HepG2 (cell line): ENCODE measurements at regions not wholly inside any gene's neighbourhood (a gene's known extent, or its start where the extent isn't known, plus 50 kb on each side); places are given as distances from the start of the nearest gene placed in this dataset.

Source experiments
- ATAC-seq: fragments of 200-7000 bp; cut with Tn5 transposase; 3 replicates; pipeline ENCODE4 v1.9.1; 2020; ENCODE audit warnings: mild to moderate bottlenecking, moderate library complexity
- BruUV-seq: library from RNA; stranded (reverse); fragments of 400-500 nt; replicated peaks from 2 replicates; lab custom pipeline; 2021; lab: Mats Ljungman, UMichigan
- CTCF ChIA-PET: fragments of 300-600 bp; formaldehyde crosslinking; extraction: SDS; loops from one replicate; lab custom pipeline; 2021; ENCODE audit warnings: low total read pairs, inconsistent platforms, low intra/inter-chr PET ratio; lab: Yijun Ruan, JAX
- POLR2A ChIA-PET: fragments of 350-600 bp; sonication (Branson Sonifier 250); formaldehyde crosslinking; loops from one replicate; lab custom pipeline; 2020; ENCODE audit warnings: antibody characterized with exemption, inconsistent platforms; lab: Yijun Ruan, JAX
- DNase-seq: peaks from one replicate; pipeline ENCODE4 v3.0.0-alpha.2; 2015; ENCODE audit warnings: low spot score
- FAIRE-seq: peaks from 3 replicates; lab custom pipeline; 2011; peaks lifted over from hg19 to GRCh38; lab: Jason Lieb, UNC
- H2AFZ ChIP-seq: one replicate; pipeline ENCODE4 v1.6.1; 2011; ENCODE audit warnings: low read length, inconsistent platforms
- H3K27ac ChIP-seq: fragments of 300-600 bp; 3 replicates; pipeline ENCODE4 v1.8.0; 2011; ENCODE audit warnings: mixed run types, mild to moderate bottlenecking, mixed read lengths, low read length, inconsistent platforms; ENCODE audit not compliant: insufficient read depth; ENCODE audit errors: extremely low read length
- H3K27me3 ChIP-seq, 2 experiments: fragments of 200-600 bp in 1 of 2; 2 replicates in 1 of 2; 3 replicates in 1 of 2; pipeline versions ENCODE4 v1.6.0 to v1.8.0; 2011; ENCODE audit warnings: low read length in 2 of 2, mild to moderate bottlenecking in 2 of 2, moderate library complexity in 2 of 2, inconsistent platforms in 1 of 2; ENCODE audit not compliant: insufficient read depth in 2 of 2, control insufficient read depth in 1 of 2
- H3K36me3 ChIP-seq, 2 experiments: fragments of 200-600 bp in 1 of 2; replicated peaks in 1 of 2; 2 replicates in 1 of 2; 3 replicates in 1 of 2; pipeline versions ENCODE4 v1.5.1 to v1.8.0; 2011; ENCODE audit warnings: low read length in 2 of 2, inconsistent platforms in 1 of 2; ENCODE audit not compliant: insufficient read depth in 2 of 2, control insufficient read depth in 1 of 2
- H3K4me1 ChIP-seq: 2 replicates; pipeline ENCODE4 v1.5.1; 2012; ENCODE audit warnings: low read length, inconsistent platforms; ENCODE audit not compliant: insufficient read depth
- H3K4me2 ChIP-seq: 2 replicates; pipeline ENCODE4 v1.6.0; 2011; ENCODE audit warnings: low read depth, low read length, inconsistent platforms
- H3K4me3 ChIP-seq, 3 experiments: fragments of 200-600 bp in 1 of 3; sonication (generic), shearing (Covaris generic) in 1 of 3; replicated peaks in 1 of 3; 2 replicates each; pipeline ENCODE4 v1.5.1; 2011 to 2016; ENCODE audit warnings: low read length in 3 of 3, inconsistent platforms in 2 of 3, low read depth in 2 of 3, mild to moderate bottlenecking in 2 of 3, control low read depth in 1 of 3, mixed read lengths in 1 of 3; ENCODE audit not compliant: insufficient read depth in 1 of 3
- H3K79me2 ChIP-seq: one replicate; pipeline ENCODE4 v1.6.1; 2011; ENCODE audit warnings: low read length, inconsistent platforms; ENCODE audit not compliant: insufficient read depth
- H3K9ac ChIP-seq: 2 replicates; pipeline ENCODE4 v1.6.0; 2011; ENCODE audit warnings: mild to moderate bottlenecking, low read depth, low read length, inconsistent platforms; ENCODE audit not compliant: insufficient read depth
- H3K9me3 ChIP-seq: 2 replicates; pipeline ENCODE4 v1.5.1; 2012; ENCODE audit warnings: mild to moderate bottlenecking, low read length
- H4K20me1 ChIP-seq: 2 replicates; pipeline ENCODE4 v1.6.0; 2011; ENCODE audit warnings: inconsistent platforms, mild to moderate bottlenecking, low read length, moderate library complexity; ENCODE audit not compliant: insufficient read depth
- FIP1L1 ChIP-seq: fragments of 200-400 bp; formaldehyde crosslinking; IDR thresholded peaks from 2 replicates; pipeline ENCODE4 v1.6.1; 2018; ENCODE audit warnings: low read depth, mild to moderate bottlenecking, low read length, moderate library complexity, borderline replicate concordance; ENCODE audit not compliant: insufficient read depth
- KLF13 ChIP-seq: sonication (generic); formaldehyde crosslinking; IDR thresholded peaks from 2 replicates; pipeline ENCODE4 v1.4.0; 2020; ENCODE audit warnings: mild to moderate bottlenecking, missing genetic modification reagents
- MEIS1 ChIP-seq: sonication (generic); formaldehyde crosslinking; IDR thresholded peaks from 2 replicates; pipeline ENCODE4 v1.9.0; 2021; ENCODE audit warnings: mild to moderate bottlenecking, missing genetic modification reagents, moderate library complexity, borderline replicate concordance
- PAF1 ChIP-seq: IDR thresholded peaks from 2 replicates; pipeline ENCODE4 v1.6.1; 2016; ENCODE audit warnings: missing genetic modification reagents, missing compliant biosample characterization
- PHF20 ChIP-seq: sonication (generic); formaldehyde crosslinking; IDR thresholded peaks from 2 replicates; pipeline ENCODE4 v1.5.0; 2020; ENCODE audit warnings: mild to moderate bottlenecking, missing genetic modification reagents
- RBAK ChIP-seq: sonication (generic); formaldehyde crosslinking; IDR thresholded peaks from 2 replicates; pipeline ENCODE4 v1.5.1; 2020; ENCODE audit warnings: mild to moderate bottlenecking, missing genetic modification reagents
- TAF15 ChIP-seq: fragments of 200-400 bp; formaldehyde crosslinking; IDR thresholded peaks from one replicate; pipeline ENCODE4 v1.6.1; 2018; ENCODE audit warnings: mild to moderate bottlenecking, low read depth, low read length; ENCODE audit not compliant: poor library complexity, severe bottlenecking
- TSC22D2 ChIP-seq: sonication (generic); formaldehyde crosslinking; IDR thresholded peaks from 2 replicates; pipeline ENCODE4 v1.5.1; 2020; ENCODE audit warnings: missing genetic modification reagents, mild to moderate bottlenecking, borderline replicate concordance
- ZNF329 ChIP-seq: sonication (generic); formaldehyde crosslinking; IDR thresholded peaks from 2 replicates; pipeline ENCODE4 v1.9.0; 2021; ENCODE audit warnings: low read depth, mild to moderate bottlenecking, missing genetic modification reagents
- WGBS: methylation state at CpG from one replicate; pipeline ENCODE4 v1.1.6; 2017; ENCODE audit warnings: low lambda C conversion rate; 5-methylcytosine and 5-hydroxymethylcytosine counted together
- in situ Hi-C: cut with HindIII; loops from 2 replicates; pipeline ENCODE4 v1.10.0; 2017; ENCODE audit warnings: low pct_unique_long_range_greater_than_20kb; ENCODE audit not compliant: extremely low pct_ligation_motif_present
- intact Hi-C: fragments of 100-400 bp; cut with micrococcal nuclease; formaldehyde crosslinking; loops from one replicate; pipeline ENCODE4 v1.10.0; 2022; ENCODE audit not compliant: unreplicated experiment
- TF ChIP-seq, protein P1 (sequence below), 2 experiments: sonication (generic) in 1 of 2; formaldehyde crosslinking in 1 of 2; IDR thresholded peaks; 2 replicates each; pipeline versions ENCODE4 v1.6.1 to v1.9.0; 2014 to 2022; ENCODE audit warnings: antibody characterized with exemption in 1 of 2, borderline replicate concordance in 1 of 2, inconsistent platforms in 1 of 2, low read depth in 1 of 2, missing genetic modification reagents in 1 of 2
- TF ChIP-seq, protein P2 (sequence below): sonication (generic); formaldehyde crosslinking; IDR thresholded peaks from 2 replicates; pipeline ENCODE4 v1.9.0; 2022; ENCODE audit warnings: low read depth, missing genetic modification reagents
- TF ChIP-seq, protein P3 (sequence below): sonication (generic); formaldehyde crosslinking; IDR thresholded peaks from 2 replicates; pipeline ENCODE4 v1.8.1; 2023; ENCODE audit warnings: mild to moderate bottlenecking, moderate library complexity, missing genetic modification reagents

DNA sequence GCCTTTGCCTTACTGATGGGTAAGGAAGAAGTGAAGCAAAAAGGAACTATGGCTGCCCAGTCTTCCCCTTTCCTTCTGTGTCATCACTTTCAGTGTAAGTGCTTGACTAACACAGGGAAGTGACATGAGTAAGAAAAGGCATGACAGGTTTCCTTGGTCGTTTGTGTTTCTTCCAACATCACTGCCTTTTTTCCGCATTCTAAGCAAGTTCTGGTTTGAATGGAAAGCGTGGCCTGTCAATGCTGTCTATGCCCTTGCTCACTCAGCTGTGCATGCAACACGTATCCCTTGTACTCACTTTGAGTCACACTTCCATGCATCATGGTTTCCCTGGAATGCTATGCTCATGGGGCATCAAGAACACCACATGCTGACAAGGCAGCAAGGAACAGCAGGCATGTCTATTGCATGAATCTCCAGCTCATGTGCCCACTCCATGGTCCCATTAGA is 111.8 kb downstream of the OAT start:
- FAIRE-seq: no peak
- Histone ChIP-seq H2AFZ (no peak overlapping the region), H3K4me3 (no peak overlapping the region), H3K9me3 (peaks cover 2% of the 10 kb centered on the region; the same call in 1 of the 2 replicates), H3K79me2 (no peaks in the 10 kb centered on the region), H3K9ac (no peak overlapping the region), H3K36me3 (no peaks in the 10 kb centered on the region), H3K27me3 (peaks cover 0 to 1% of the 10 kb centered on the region in 2 experiments; a peak in 1 of 5 replicates), H3K4me2 (no peak overlapping the region), H3K27ac (no peak overlapping the region), H3K4me1 (no peaks in the 10 kb centered on the region), H4K20me1 (no peaks in the 10 kb centered on the region)
- WGBS: 12% methylated on average over 4 of the region's 4 CpGs
- TF ChIP-seq PAF1 (CRISPR knock-in tag) (no peak), FIP1L1 (no peak), TSC22D2 (no peak), PHF20 (CRISPR knock-in tag) (no peak), ZNF329 (CRISPR knock-in tag) (no peak), MEIS1 (CRISPR knock-in tag) (no peak), TAF15 (no peak), KLF13 (CRISPR knock-in tag) (no peak), RBAK (no peak)
- TF ChIP-seq, protein P1, sequence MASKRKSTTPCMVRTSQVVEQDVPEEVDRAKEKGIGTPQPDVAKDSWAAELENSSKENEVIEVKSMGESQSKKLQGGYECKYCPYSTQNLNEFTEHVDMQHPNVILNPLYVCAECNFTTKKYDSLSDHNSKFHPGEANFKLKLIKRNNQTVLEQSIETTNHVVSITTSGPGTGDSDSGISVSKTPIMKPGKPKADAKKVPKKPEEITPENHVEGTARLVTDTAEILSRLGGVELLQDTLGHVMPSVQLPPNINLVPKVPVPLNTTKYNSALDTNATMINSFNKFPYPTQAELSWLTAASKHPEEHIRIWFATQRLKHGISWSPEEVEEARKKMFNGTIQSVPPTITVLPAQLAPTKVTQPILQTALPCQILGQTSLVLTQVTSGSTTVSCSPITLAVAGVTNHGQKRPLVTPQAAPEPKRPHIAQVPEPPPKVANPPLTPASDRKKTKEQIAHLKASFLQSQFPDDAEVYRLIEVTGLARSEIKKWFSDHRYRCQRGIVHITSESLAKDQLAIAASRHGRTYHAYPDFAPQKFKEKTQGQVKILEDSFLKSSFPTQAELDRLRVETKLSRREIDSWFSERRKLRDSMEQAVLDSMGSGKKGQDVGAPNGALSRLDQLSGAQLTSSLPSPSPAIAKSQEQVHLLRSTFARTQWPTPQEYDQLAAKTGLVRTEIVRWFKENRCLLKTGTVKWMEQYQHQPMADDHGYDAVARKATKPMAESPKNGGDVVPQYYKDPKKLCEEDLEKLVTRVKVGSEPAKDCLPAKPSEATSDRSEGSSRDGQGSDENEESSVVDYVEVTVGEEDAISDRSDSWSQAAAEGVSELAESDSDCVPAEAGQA (IDR thresholded peaks at IDR 0.05; ENCODE audit: low read depth): no peak
- TF ChIP-seq, protein P1 (CRISPR knock-in tag; IDR thresholded peaks at IDR 0.05; ENCODE audit: borderline replicate concordance): no peak
- TF ChIP-seq, protein P2, sequence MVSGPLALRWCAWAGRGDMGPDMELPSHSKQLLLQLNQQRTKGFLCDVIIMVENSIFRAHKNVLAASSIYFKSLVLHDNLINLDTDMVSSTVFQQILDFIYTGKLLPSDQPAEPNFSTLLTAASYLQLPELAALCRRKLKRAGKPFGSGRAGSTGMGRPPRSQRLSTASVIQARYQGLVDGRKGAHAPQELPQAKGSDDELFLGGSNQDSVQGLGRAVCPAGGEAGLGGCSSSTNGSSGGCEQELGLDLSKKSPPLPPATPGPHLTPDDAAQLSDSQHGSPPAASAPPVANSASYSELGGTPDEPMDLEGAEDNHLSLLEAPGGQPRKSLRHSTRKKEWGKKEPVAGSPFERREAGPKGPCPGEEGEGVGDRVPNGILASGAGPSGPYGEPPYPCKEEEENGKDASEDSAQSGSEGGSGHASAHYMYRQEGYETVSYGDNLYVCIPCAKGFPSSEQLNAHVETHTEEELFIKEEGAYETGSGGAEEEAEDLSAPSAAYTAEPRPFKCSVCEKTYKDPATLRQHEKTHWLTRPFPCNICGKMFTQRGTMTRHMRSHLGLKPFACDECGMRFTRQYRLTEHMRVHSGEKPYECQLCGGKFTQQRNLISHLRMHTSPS (CRISPR knock-in tag): no peak
- TF ChIP-seq, protein P3, sequence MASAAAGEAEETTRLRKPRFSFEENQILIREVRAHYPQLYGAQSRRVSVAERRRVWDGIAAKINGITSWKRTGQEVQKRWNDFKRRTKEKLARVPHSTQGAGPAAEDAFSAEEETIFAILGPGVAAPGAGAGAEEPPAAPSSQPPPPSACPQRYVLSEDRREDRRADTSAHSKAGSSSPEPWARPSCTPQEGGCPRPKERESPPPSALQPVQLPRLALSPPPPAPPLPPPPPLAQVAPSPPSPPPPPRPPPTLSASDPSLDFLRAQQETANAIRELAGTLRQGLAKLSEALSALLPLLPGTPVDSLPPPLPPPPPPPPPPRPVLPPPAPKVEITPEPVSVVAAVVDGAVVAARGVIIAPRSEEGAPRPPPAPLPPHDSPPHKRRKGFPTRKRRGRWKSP: no peak
- CTCF ChIA-PET: no interaction called here
- no peak for ATAC-seq
- in situ Hi-C loops: no loop called here
- no peak for DNase-seq
- intact Hi-C loops: no loop called here
- no TSS peak for BruUV-seq
- POLR2A ChIA-PET: no interaction called here
